ENCODE measurements at regions not wholly inside any gene's neighbourhood (a gene's known extent, or its start where the extent isn't known, plus 50 kb on each side); places are given as distances from the start of the nearest gene placed in this dataset.
"Not testable (repeated sequence)": the region's sequence is repeated elsewhere in the genome, so short reads cannot be mapped to it uniquely, and the experiment has no call there.

- not testable (repeated sequence) for TF ChIP-seq CTCF (IDR thresholded peaks at IDR 0.05); ZFX (IDR thresholded peaks at IDR 0.05; ENCODE audit: borderline replicate concordance)
Measured at GRCh38 chr14:48266201-48266600, 590.8 kb upstream of the MDGA2 start.

Data from 22Rv1 (cell line).